DND-41 (cell line): ENCODE measurements at regions not wholly inside any gene's neighbourhood (a gene's known extent, or its start where the extent isn't known, plus 50 kb on each side); places are given as distances from the start of the nearest gene placed in this dataset.

Source experiments
- EZH2 ChIP-seq: IDR thresholded peaks from 3 replicates; pipeline ENCODE4 v1.6.1; 2012; ENCODE audit warnings: borderline replicate concordance, low read depth, mild to moderate bottlenecking, moderate library complexity, low read length, inconsistent platforms; ENCODE audit not compliant: severe bottlenecking
- TF ChIP-seq, protein P1 (sequence below): IDR thresholded peaks from 2 replicates; pipeline ENCODE4 v1.5.1; 2012; ENCODE audit warnings: borderline replicate concordance, low read length, moderate library complexity, mild to moderate bottlenecking; ENCODE audit not compliant: poor library complexity, severe bottlenecking; ENCODE audit errors: extremely low read depth

DNA sequence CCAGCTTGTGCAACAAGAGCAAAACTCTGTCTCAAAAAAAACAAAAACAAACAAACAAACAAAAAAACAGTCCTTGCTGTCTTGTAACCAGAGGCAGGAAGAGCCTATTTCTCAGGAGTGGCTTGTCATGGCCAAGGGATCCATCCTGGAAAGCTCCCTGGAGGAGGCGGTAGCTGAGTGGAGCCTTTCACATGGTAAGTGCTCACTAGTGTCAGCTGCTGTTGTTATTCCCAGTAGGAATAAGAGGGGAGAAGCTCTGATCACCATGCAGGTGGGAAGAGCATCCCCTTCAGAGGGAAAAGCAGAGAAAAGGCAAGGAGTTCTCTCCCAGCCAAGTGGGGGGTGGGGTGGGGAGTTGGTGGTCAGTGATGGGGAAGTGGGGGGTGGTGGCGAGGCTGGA lies 54.6 kb upstream of the WNT7B start:
- TF ChIP-seq, protein P1, sequence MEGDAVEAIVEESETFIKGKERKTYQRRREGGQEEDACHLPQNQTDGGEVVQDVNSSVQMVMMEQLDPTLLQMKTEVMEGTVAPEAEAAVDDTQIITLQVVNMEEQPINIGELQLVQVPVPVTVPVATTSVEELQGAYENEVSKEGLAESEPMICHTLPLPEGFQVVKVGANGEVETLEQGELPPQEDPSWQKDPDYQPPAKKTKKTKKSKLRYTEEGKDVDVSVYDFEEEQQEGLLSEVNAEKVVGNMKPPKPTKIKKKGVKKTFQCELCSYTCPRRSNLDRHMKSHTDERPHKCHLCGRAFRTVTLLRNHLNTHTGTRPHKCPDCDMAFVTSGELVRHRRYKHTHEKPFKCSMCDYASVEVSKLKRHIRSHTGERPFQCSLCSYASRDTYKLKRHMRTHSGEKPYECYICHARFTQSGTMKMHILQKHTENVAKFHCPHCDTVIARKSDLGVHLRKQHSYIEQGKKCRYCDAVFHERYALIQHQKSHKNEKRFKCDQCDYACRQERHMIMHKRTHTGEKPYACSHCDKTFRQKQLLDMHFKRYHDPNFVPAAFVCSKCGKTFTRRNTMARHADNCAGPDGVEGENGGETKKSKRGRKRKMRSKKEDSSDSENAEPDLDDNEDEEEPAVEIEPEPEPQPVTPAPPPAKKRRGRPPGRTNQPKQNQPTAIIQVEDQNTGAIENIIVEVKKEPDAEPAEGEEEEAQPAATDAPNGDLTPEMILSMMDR: no peak
- no peak for TF ChIP-seq EZH2
